ENCODE measurements at regions not wholly inside any gene's neighbourhood (a gene's known extent, or its start where the extent isn't known, plus 50 kb on each side); places are given as distances from the start of the nearest gene placed in this dataset.

DNA sequence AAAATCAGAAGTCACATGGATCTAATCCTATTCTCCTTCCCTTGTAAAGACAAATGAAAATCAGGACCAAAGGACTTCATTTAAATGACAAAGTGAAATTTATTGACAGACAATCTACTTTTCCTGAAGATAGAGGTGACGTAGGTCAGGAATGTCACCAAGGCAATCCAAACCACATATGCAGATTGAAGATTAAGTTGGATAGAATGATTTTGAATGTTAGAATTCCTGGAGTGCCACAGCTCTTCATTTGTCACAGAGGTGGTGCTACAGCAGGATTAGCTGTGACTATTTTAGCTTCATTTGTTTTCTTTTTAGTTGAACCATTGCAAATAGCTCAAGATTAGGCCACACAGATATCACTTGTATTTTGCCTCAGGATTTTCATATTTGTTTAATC lies 736.0 kb upstream of the ARRDC3 start:
- Histone ChIP-seq H3K27ac (ENCODE audit: low read length) (no peak overlapping the region), H3K79me2 (ENCODE audit: low read length) (no peaks in the 10 kb centered on the region), H4K20me1 (ENCODE audit: insufficient read depth, low read length) (no peaks in the 10 kb centered on the region), H3K9me3 (ENCODE audit: insufficient read depth, low read length) (no peaks in the 10 kb centered on the region), H3K4me3 (ENCODE audit: low read length) (no peak overlapping the region), H3K4me2 (ENCODE audit: low read length) (no peak overlapping the region), H3K36me3 (replicated peaks; ENCODE audit: low read depth, low read length) (no peaks in the 10 kb centered on the region), H3K9ac (ENCODE audit: low read length) (no peak overlapping the region), H2AFZ (ENCODE audit: low read depth, low read length) (no peak overlapping the region), H3K27me3 (ENCODE audit: low read depth, low read length) (no peaks in the 10 kb centered on the region), H3K4me1 (ENCODE audit: low read length) (no peaks in the 10 kb centered on the region)
- TF ChIP-seq EZH2phosphoT487 (IDR thresholded peaks at IDR 0.05; ENCODE audit: low read depth), result no peak
- TF ChIP-seq, protein P1, sequence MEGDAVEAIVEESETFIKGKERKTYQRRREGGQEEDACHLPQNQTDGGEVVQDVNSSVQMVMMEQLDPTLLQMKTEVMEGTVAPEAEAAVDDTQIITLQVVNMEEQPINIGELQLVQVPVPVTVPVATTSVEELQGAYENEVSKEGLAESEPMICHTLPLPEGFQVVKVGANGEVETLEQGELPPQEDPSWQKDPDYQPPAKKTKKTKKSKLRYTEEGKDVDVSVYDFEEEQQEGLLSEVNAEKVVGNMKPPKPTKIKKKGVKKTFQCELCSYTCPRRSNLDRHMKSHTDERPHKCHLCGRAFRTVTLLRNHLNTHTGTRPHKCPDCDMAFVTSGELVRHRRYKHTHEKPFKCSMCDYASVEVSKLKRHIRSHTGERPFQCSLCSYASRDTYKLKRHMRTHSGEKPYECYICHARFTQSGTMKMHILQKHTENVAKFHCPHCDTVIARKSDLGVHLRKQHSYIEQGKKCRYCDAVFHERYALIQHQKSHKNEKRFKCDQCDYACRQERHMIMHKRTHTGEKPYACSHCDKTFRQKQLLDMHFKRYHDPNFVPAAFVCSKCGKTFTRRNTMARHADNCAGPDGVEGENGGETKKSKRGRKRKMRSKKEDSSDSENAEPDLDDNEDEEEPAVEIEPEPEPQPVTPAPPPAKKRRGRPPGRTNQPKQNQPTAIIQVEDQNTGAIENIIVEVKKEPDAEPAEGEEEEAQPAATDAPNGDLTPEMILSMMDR (IDR thresholded peaks at IDR 0.05; ENCODE audit: low read depth, low read length), result no peak

DNA sequence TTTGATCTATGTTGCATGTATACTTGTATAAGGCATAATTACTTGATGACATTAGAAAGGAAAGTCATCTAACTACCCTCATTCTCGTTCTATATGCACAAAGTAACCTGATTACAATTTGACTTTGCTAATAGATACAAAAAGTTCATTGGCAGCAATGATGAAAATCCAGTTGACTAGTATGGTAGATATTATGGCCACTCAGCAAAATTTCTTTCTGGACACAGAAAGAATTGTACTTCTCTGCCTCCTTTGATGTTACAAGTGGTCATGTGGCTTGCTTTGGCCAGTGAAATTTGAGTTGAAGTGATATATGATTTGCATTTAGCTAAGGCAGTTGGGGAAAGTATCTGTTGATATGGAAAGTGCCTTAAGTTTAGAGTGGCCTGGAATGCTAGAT lies 723.7 kb upstream of the ARRDC3 start:
- no peak overlapping the region for H3K4me2 ChIP-seq (ENCODE audit: low read length)
- H3K4me1 ChIP-seq (ENCODE audit: low read length), result no peaks in the 10 kb centered on the region
- H3K27ac ChIP-seq (ENCODE audit: low read length), result no peak overlapping the region
- H3K36me3 ChIP-seq (replicated peaks; ENCODE audit: low read depth, low read length), result no peaks in the 10 kb centered on the region
- H3K9ac ChIP-seq (ENCODE audit: low read length), result no peak overlapping the region
- H3K4me3 ChIP-seq (ENCODE audit: low read length), result no peak overlapping the region
- H3K79me2 ChIP-seq (ENCODE audit: low read length), result no peaks in the 10 kb centered on the region
- no peaks in the 10 kb centered on the region for H3K9me3 ChIP-seq (ENCODE audit: insufficient read depth, low read length)
- H4K20me1 ChIP-seq (ENCODE audit: insufficient read depth, low read length), result no peaks in the 10 kb centered on the region
- TF ChIP-seq EZH2phosphoT487 (IDR thresholded peaks at IDR 0.05; ENCODE audit: low read depth), result no peak
- TF ChIP-seq, protein P1 (IDR thresholded peaks at IDR 0.05; ENCODE audit: low read depth, low read length), result no peak
- no peak overlapping the region for H2AFZ ChIP-seq (ENCODE audit: low read depth, low read length)
- no peaks in the 10 kb centered on the region for H3K27me3 ChIP-seq (ENCODE audit: low read depth, low read length)

DNA sequence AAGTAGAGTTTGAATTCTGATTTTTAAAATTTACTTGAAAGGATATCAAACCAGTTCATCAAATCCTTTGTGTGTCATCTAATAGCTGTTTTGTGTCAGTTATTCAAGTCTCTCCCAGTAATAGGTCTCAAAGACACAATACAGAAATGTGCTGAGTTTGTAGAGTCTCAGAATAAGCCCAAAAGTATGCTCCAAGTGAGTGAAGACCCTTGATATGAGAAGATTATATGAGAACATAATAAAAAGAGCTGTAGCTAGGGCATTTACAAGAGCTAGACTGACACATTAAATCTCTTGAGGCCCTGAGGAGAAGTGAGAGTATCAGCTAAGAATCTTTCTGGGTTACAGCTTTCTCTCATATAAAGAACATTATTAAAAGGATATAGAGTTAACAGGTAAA lies 721.0 kb upstream of the ARRDC3 start:
- no peaks in the 10 kb centered on the region for H3K27me3 ChIP-seq (ENCODE audit: low read depth, low read length)
- H3K9ac ChIP-seq (ENCODE audit: low read length), result no peak overlapping the region
- no peaks in the 10 kb centered on the region for H4K20me1 ChIP-seq (ENCODE audit: insufficient read depth, low read length)
- no peak overlapping the region for H3K4me2 ChIP-seq (ENCODE audit: low read length)
- no peak overlapping the region for H3K4me3 ChIP-seq (ENCODE audit: low read length)
- TF ChIP-seq, protein P1 (IDR thresholded peaks at IDR 0.05; ENCODE audit: low read depth, low read length), result no peak
- no peak for TF ChIP-seq EZH2phosphoT487 (IDR thresholded peaks at IDR 0.05; ENCODE audit: low read depth)
- H2AFZ ChIP-seq (ENCODE audit: low read depth, low read length), result no peak overlapping the region
- no peaks in the 10 kb centered on the region for H3K36me3 ChIP-seq (replicated peaks; ENCODE audit: low read depth, low read length)
- no peaks in the 10 kb centered on the region for H3K9me3 ChIP-seq (ENCODE audit: insufficient read depth, low read length)
- no peak overlapping the region for H3K27ac ChIP-seq (ENCODE audit: low read length)
- H3K4me1 ChIP-seq (ENCODE audit: low read length), result no peaks in the 10 kb centered on the region
- no peaks in the 10 kb centered on the region for H3K79me2 ChIP-seq (ENCODE audit: low read length)

DNA sequence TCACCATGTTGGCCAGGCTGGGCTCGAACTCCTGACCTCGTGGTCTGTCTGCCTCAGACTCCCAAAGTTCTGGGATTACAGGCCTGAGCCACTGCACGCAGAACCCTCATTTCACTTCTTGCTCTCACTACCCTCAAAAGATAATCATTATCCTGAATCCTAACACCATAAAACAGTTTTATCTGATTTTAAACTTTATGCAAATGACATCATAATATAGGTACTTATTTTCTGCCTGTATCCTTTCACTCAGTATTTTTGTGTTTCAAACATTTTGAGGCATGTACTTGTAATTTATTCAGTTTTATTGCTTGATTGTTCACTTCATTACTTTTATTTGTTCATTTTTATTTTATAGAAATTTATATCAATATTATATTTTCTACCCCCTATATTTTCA lies 719.2 kb upstream of the ARRDC3 start:
- H3K27me3 ChIP-seq (ENCODE audit: low read depth, low read length), result no peaks in the 10 kb centered on the region
- H3K9ac ChIP-seq (ENCODE audit: low read length), result no peak overlapping the region
- H3K27ac ChIP-seq (ENCODE audit: low read length), result no peak overlapping the region
- H3K4me3 ChIP-seq (ENCODE audit: low read length), result no peak overlapping the region
- no peaks in the 10 kb centered on the region for H3K79me2 ChIP-seq (ENCODE audit: low read length)
- H3K9me3 ChIP-seq (ENCODE audit: insufficient read depth, low read length), result no peaks in the 10 kb centered on the region
- H3K4me1 ChIP-seq (ENCODE audit: low read length), result no peaks in the 10 kb centered on the region
- TF ChIP-seq, protein P1 (IDR thresholded peaks at IDR 0.05; ENCODE audit: low read depth, low read length), result no peak
- TF ChIP-seq EZH2phosphoT487 (IDR thresholded peaks at IDR 0.05; ENCODE audit: low read depth), result no peak
- no peak overlapping the region for H3K4me2 ChIP-seq (ENCODE audit: low read length)
- H2AFZ ChIP-seq (ENCODE audit: low read depth, low read length), result no peak overlapping the region
- H3K36me3 ChIP-seq (replicated peaks; ENCODE audit: low read depth, low read length), result no peaks in the 10 kb centered on the region
- no peaks in the 10 kb centered on the region for H4K20me1 ChIP-seq (ENCODE audit: insufficient read depth, low read length)

Measured in OCI-LY3 (cell line).